ENCODE measurements at regions not wholly inside any gene's neighbourhood (a gene's known extent, or its start where the extent isn't known, plus 50 kb on each side); places are given as distances from the start of the nearest gene placed in this dataset.

DNA sequence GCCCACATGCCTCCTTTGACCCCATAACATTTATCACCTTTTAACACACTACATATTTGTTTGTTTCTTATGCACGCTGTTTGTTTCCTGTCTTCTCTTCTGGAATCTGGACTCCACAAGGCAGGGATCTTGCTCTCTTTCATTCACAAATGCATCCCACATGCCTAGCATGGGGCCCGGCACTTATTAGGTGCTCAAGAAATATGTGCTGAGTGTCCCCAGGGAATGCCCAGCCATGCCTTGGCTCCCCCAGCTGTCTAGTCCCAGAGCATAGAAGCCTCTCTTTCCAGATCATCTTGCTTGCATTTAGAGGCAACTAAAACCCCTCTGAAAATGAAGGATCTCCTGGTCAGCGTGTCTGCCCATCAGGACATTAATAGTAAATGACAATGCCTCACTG lies 283.7 kb downstream of the CBLN1 start:
- DNase-seq (ENCODE audit: low read depth, low spot score) = no peak
- Histone ChIP-seq H3K9me3 (ENCODE audit: control insufficient read depth, insufficient read depth, low read length) (peaks cover 30% of the 10 kb centered on the region), H3K27ac (ENCODE audit: low read depth, low read length) (no peak overlapping the region), H3K27me3 (ENCODE audit: control insufficient read depth, insufficient read depth, low read length) (no peaks in the 10 kb centered on the region), H3K4me3 (ENCODE audit: low read depth, low read length) (no peak overlapping the region)
- POLR2A ChIA-PET = no interaction called here
- CTCF ChIA-PET = no interaction called here
- TF ChIP-seq, protein P1, sequence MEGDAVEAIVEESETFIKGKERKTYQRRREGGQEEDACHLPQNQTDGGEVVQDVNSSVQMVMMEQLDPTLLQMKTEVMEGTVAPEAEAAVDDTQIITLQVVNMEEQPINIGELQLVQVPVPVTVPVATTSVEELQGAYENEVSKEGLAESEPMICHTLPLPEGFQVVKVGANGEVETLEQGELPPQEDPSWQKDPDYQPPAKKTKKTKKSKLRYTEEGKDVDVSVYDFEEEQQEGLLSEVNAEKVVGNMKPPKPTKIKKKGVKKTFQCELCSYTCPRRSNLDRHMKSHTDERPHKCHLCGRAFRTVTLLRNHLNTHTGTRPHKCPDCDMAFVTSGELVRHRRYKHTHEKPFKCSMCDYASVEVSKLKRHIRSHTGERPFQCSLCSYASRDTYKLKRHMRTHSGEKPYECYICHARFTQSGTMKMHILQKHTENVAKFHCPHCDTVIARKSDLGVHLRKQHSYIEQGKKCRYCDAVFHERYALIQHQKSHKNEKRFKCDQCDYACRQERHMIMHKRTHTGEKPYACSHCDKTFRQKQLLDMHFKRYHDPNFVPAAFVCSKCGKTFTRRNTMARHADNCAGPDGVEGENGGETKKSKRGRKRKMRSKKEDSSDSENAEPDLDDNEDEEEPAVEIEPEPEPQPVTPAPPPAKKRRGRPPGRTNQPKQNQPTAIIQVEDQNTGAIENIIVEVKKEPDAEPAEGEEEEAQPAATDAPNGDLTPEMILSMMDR (IDR thresholded peaks at IDR 0.05; ENCODE audit: low read depth, low read length) = no peak

DNA sequence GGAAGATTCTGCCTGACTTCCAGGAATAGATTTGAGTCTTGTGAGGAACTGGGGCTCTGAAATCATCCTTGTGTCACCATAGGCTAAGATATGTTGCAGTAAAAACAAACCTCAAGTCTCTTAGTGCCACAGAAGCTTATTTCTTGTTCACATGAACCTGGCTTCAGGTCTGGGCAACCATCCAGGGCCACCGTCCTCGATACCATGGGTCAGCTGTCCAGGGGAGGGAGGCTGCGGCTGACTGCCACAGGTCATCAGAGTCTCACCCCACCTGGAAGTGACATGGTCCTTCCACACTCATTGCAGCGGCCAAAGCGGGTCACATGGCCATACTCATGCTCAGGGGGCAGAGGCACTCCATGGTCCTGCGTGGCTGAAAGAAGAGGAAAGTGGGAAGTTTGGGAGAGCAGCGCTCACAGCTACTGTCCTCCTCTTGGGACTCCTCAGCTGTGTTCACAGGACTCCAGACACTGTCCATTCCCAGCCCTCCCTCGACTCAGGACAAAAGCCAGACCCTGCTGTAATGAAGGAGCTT lies 284.5 kb downstream of the CBLN1 start:
- no peak for DNase-seq (ENCODE audit: low read depth, low spot score)
- ChIA-PET CTCF (no interaction called here), POLR2A (no interaction called here)
- TF ChIP-seq, protein P1 (IDR thresholded peaks at IDR 0.05; ENCODE audit: low read depth, low read length) = no peak
- H3K9me3 ChIP-seq (ENCODE audit: control insufficient read depth, insufficient read depth, low read length) = peaks cover 28% of the 10 kb centered on the region
- H3K27me3 ChIP-seq (ENCODE audit: control insufficient read depth, insufficient read depth, low read length) = no peaks in the 10 kb centered on the region
- no peak overlapping the region for H3K4me3 ChIP-seq (ENCODE audit: low read depth, low read length)
- no peak overlapping the region for H3K27ac ChIP-seq (ENCODE audit: low read depth, low read length)

DNA sequence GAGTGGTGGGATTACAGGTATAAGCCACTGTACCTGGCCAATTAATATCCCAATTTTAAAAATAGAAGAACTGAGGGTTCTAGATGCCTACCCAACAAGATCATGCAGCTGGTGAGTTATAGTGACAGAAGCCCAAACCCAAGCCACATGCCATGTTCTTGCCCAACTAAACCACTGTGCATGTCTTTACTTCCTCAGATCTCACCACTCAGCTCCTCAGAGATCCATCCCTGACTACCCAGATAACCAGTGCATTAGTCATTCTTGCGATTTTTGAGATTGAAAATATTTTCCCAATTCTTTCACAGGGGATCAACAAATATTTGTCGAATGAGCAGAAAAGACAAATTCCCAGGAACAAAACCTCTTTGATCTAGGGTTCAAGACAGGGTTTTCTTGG lies 303.1 kb downstream of the CBLN1 start:
- no peak overlapping the region for H3K27ac ChIP-seq (ENCODE audit: low read depth, low read length)
- no peak overlapping the region for H3K4me3 ChIP-seq (ENCODE audit: low read depth, low read length)
- H3K9me3 ChIP-seq (ENCODE audit: control insufficient read depth, insufficient read depth, low read length) = no peaks in the 10 kb centered on the region
- CTCF ChIA-PET = interaction anchor here (0.6 kb wide), 1 partner anchor 11 kb away, joined by 5 read pairs; no protein-coding TSS in a partner anchor
- DNase-seq (ENCODE audit: low read depth, low spot score) = no peak
- POLR2A ChIA-PET = no interaction called here
- no peaks in the 10 kb centered on the region for H3K27me3 ChIP-seq (ENCODE audit: control insufficient read depth, insufficient read depth, low read length)
- TF ChIP-seq, protein P1 (IDR thresholded peaks at IDR 0.05; ENCODE audit: low read depth, low read length) = no peak

DNA sequence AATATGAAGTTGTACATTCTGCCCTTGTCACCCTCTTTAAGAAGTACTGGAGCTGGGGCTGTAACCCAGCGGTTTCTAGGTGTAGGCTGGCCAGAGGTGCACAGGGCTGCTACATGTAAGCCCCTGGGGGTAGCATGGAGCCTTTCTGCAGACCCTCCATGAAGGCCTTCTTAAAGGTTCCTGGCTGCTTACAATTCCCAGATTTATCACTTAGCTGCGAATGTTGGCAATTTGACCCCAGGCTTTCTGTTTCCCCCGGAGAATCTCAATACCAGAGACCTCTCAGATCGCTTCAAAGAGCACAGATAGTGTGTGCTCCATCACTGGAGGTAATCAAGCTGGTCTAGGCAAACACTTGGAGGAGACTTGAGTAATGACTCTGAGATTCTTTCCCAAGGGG lies 309.4 kb downstream of the CBLN1 start:
- no peak for DNase-seq (ENCODE audit: low read depth, low spot score)
- Histone ChIP-seq H3K27me3 (ENCODE audit: control insufficient read depth, insufficient read depth, low read length) (no peaks in the 10 kb centered on the region), H3K9me3 (ENCODE audit: control insufficient read depth, insufficient read depth, low read length) (0 out of 2 replicates have a peak, but pooled peaks cover 4% of the 10 kb centered on the region), H3K27ac (ENCODE audit: low read depth, low read length) (no peak overlapping the region), H3K4me3 (ENCODE audit: low read depth, low read length) (no peak overlapping the region)
- TF ChIP-seq, protein P1 (IDR thresholded peaks at IDR 0.05; ENCODE audit: low read depth, low read length) = no peak
- ChIA-PET POLR2A (no interaction called here), CTCF (interaction anchor here (0.6 kb wide), 1 partner anchor 67 kb away, joined by 3 read pairs; no protein-coding TSS in a partner anchor)

DNA sequence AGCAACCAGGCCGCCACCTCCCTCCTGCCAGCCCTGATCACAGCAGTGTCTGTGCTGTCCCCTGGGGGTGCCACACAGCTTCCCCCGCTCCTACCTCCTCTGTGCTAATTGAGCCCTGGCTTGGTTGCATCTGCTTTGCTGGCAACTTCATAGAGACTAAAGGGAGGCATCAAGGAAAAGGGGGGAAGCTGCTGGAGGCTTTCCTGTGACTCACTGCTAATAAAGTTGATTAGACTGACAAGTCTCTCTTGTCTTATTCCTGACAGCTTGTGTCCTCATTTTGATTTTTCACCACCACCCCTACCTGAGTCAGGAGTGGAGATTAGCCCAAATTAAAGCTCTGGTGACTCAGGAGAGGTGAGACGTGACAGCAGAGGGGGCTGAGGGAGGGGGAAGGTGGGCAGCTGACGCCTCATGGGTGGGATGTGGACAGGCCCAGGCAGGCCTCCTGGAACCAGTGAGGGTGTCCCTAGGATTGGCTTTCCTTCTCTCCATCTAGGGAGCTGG lies 310.0 kb downstream of the CBLN1 start:
- Histone ChIP-seq H3K9me3 (ENCODE audit: control insufficient read depth, insufficient read depth, low read length) (peaks cover 5% of the 10 kb centered on the region), H3K27me3 (ENCODE audit: control insufficient read depth, insufficient read depth, low read length) (no peaks in the 10 kb centered on the region), H3K4me3 (ENCODE audit: low read depth, low read length) (no peak overlapping the region), H3K27ac (ENCODE audit: low read depth, low read length) (no peak overlapping the region)
- DNase-seq (ENCODE audit: low read depth, low spot score) = no peak
- ChIA-PET POLR2A (interaction anchor here (0.5 kb wide), 1 partner anchor 285 kb away, joined by 3 read pairs; no protein-coding TSS in a partner anchor), CTCF (interaction anchor here (0.6 kb wide), 1 partner anchor 67 kb away, joined by 3 read pairs; no protein-coding TSS in a partner anchor)
- TF ChIP-seq, protein P1 (IDR thresholded peaks at IDR 0.05; ENCODE audit: low read depth, low read length) = no peak
